CD14-positive monocyte (primary cell): ENCODE measurements at regions not wholly inside any gene's neighbourhood (a gene's known extent, or its start where the extent isn't known, plus 50 kb on each side); places are given as distances from the start of the nearest gene placed in this dataset.

Experiments
- DNase-seq, 3 donors: peaks; one replicate each; pipeline ENCODE4 v3.0.0-alpha.2; 2011 to 2022
- H2AFZ ChIP-seq: 2 replicates; pipeline ENCODE4 v1.6.0; 2012; ENCODE audit warnings: mild to moderate bottlenecking, low read depth, low read length, inconsistent platforms; ENCODE audit not compliant: insufficient read depth, poor library complexity, severe bottlenecking
- H3K27ac ChIP-seq, 2 donors: 1 replicate in 1 of 2; 2 replicates in 1 of 2; pipeline ENCODE4 v1.5.1; 2012 to 2013; ENCODE audit warnings: low read length in 2 of 2, control low read depth in 1 of 2, inconsistent platforms in 1 of 2, low read depth in 1 of 2, mild to moderate bottlenecking in 1 of 2
- H3K27me3 ChIP-seq, 2 donors: one replicate each; pipeline versions ENCODE4 v1.6.0 to v1.6.1; 2011 to 2013; ENCODE audit warnings: low read length in 2 of 2; ENCODE audit not compliant: control insufficient read depth in 2 of 2, insufficient read depth in 2 of 2
- H3K36me3 ChIP-seq, 2 donors: replicated peaks in 1 of 2; 1 replicate in 1 of 2; 2 replicates in 1 of 2; pipeline versions ENCODE4 v1.5.1 to v1.6.1; 2012 to 2013; ENCODE audit warnings: low read length in 2 of 2, control low read depth in 1 of 2, inconsistent platforms in 1 of 2, mild to moderate bottlenecking in 1 of 2; ENCODE audit not compliant: insufficient read depth in 2 of 2, control insufficient read depth in 1 of 2
- H3K4me1 ChIP-seq, 2 donors: 1 replicate in 1 of 2; 2 replicates in 1 of 2; pipeline versions ENCODE4 v1.5.1 to v1.6.1; 2012 to 2013; ENCODE audit warnings: low read length in 2 of 2, control low read depth in 1 of 2, inconsistent platforms in 1 of 2, mild to moderate bottlenecking in 1 of 2, moderate library complexity in 1 of 2; ENCODE audit not compliant: insufficient read depth in 2 of 2, control insufficient read depth in 1 of 2
- H3K4me2 ChIP-seq: replicated peaks from 2 replicates; pipeline ENCODE3; 2012; ENCODE audit warnings: low read length, moderate library complexity, mild to moderate bottlenecking; ENCODE audit not compliant: poor library complexity, severe bottlenecking; ENCODE audit errors: extremely low read depth
- H3K4me3 ChIP-seq, 3 experiments: fragments of 200-600 bp in 1 of 3; sonication (generic) in 1 of 3; replicated peaks in 1 of 3; 1 replicate in 2 of 3; 2 replicates in 1 of 3; pipeline ENCODE4 v1.5.1; 2011 to 2013; ENCODE audit warnings: low read length in 3 of 3, mild to moderate bottlenecking in 3 of 3, control low read depth in 2 of 3, low read depth in 2 of 3, inconsistent platforms in 1 of 3, moderate library complexity in 1 of 3
- H3K79me2 ChIP-seq: 2 replicates; pipeline ENCODE4 v1.6.0; 2012; ENCODE audit warnings: mild to moderate bottlenecking, control low read depth, inconsistent platforms, low read length, moderate library complexity; ENCODE audit not compliant: insufficient read depth
- H3K9ac ChIP-seq: 2 replicates; pipeline ENCODE4 v1.6.0; 2017; ENCODE audit warnings: low read length, mild to moderate bottlenecking; ENCODE audit not compliant: insufficient read depth, poor library complexity, severe bottlenecking
- H3K9me3 ChIP-seq, 2 donors: replicated peaks in 1 of 2; 1 replicate in 1 of 2; 2 replicates in 1 of 2; pipeline versions ENCODE4 v1.5.1 to v1.6.1; 2012 to 2013; ENCODE audit warnings: low read length in 2 of 2, control low read depth in 1 of 2; ENCODE audit not compliant: control insufficient read depth in 1 of 2, insufficient read depth in 1 of 2
- H4K20me1 ChIP-seq: 2 replicates; pipeline ENCODE4 v1.6.0; 2012; ENCODE audit warnings: mild to moderate bottlenecking, low read length, control low read depth, moderate library complexity; ENCODE audit not compliant: insufficient read depth
- H3K27ac Mint-ChIP-seq, 7 donors: one replicate each; pipeline ENCODE4 v1.8.0; 2020; ENCODE audit warnings: mild to moderate bottlenecking in 7 of 7, mixed read lengths in 7 of 7, moderate library complexity in 6 of 7, inconsistent platforms in 2 of 7
- H3K27me3 Mint-ChIP-seq, 3 donors: one replicate each; pipeline ENCODE4 v1.8.0; 2021 to 2022; ENCODE audit warnings: low read depth in 3 of 3, mild to moderate bottlenecking in 3 of 3, mixed read lengths in 3 of 3, moderate library complexity in 3 of 3, inconsistent platforms in 1 of 3
- H3K36me3 Mint-ChIP-seq, 2 donors: one replicate each; pipeline ENCODE4 v1.8.0; 2020; ENCODE audit warnings: mixed read lengths in 2 of 2, inconsistent platforms in 1 of 2, mild to moderate bottlenecking in 1 of 2
- H3K4me1 Mint-ChIP-seq: one replicate; pipeline ENCODE4 v1.8.0; 2020; ENCODE audit warnings: mild to moderate bottlenecking, mixed read lengths
- H3K4me3 Mint-ChIP-seq, 2 donors: one replicate each; pipeline ENCODE4 v1.8.0; 2020; ENCODE audit warnings: mild to moderate bottlenecking in 2 of 2, mixed read lengths in 2 of 2, moderate library complexity in 1 of 2
- H3K9me3 Mint-ChIP-seq, 7 donors: one replicate each; pipeline ENCODE4 v1.8.0; 2020 to 2022; ENCODE audit warnings: mixed read lengths in 7 of 7, mild to moderate bottlenecking in 6 of 7, moderate library complexity in 6 of 7, inconsistent platforms in 2 of 7
- WGBS: methylation state at CpG from one replicate; pipeline ENCODE4 v1.1.5; 2013; ENCODE audit warnings: missing lambda C conversion rate; ENCODE audit not compliant: insufficient coverage; 5-methylcytosine and 5-hydroxymethylcytosine counted together
- intact Hi-C, 2 donors: fragments of 100-400 bp; cut with micrococcal nuclease; formaldehyde crosslinking; loops; one replicate each; pipeline versions ENCODE4 v1.15.0 to v1.15.1; 2023
- TF ChIP-seq, protein P1 (sequence below): fragments of 200-600 bp; IDR thresholded peaks from one replicate; pipeline ENCODE4 v1.8.0; 2022; ENCODE audit warnings: antibody characterized with exemption, mild to moderate bottlenecking

DNA sequence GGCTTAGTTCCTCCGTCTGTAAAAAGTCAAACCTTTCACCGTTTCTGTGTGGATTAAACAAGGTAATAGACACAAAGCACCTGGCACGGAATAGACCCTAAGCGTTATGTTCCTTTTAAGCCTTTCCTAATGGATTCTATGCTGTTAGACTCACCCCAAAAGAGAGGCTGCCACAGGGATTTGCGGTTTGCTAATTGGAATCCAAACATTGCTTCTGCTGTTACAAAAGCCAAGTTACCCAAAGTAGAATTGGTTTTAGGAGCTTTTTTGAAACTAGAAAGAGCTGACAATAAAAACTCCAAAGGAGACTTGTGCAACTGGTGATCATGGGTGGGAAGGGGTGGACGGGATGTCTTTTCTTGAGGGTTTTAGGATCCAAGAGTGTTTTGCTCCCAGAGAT lies 178.0 kb downstream of the BMP7 start:
- 80% methylated on average over 1 of the region's 6 CpGs for WGBS
- H3K36me3 ChIP-seq = no peaks in the 10 kb centered on the region
- Mint-ChIP-seq H3K4me1 (peaks cover 2% of the 10 kb centered on the region), H3K36me3 (no peaks in the 10 kb centered on the region), H3K4me3 (no peak overlapping the region), H3K9me3 (peaks cover 0 to 2% (median 0%) of the 10 kb centered on the region in 7 donors), H3K27ac (no peak overlapping the region), H3K27me3 (peaks cover 0 to 8% (median 7%) of the 10 kb centered on the region in 3 donors)
- no peak overlapping the region for H3K4me3 ChIP-seq
- H3K79me2 ChIP-seq = no peaks in the 10 kb centered on the region
- no peak overlapping the region for H3K27ac ChIP-seq
- intact Hi-C loops = loop anchor here in 1 of 2 donors (5.0 kb wide), 1 partner anchor 259 kb away; no protein-coding TSS in a partner anchor
- no peaks in the 10 kb centered on the region for H3K27me3 ChIP-seq
- no peak for DNase-seq
- no peaks in the 10 kb centered on the region for H3K9me3 ChIP-seq
- H4K20me1 ChIP-seq = no peaks in the 10 kb centered on the region
- TF ChIP-seq, protein P1, sequence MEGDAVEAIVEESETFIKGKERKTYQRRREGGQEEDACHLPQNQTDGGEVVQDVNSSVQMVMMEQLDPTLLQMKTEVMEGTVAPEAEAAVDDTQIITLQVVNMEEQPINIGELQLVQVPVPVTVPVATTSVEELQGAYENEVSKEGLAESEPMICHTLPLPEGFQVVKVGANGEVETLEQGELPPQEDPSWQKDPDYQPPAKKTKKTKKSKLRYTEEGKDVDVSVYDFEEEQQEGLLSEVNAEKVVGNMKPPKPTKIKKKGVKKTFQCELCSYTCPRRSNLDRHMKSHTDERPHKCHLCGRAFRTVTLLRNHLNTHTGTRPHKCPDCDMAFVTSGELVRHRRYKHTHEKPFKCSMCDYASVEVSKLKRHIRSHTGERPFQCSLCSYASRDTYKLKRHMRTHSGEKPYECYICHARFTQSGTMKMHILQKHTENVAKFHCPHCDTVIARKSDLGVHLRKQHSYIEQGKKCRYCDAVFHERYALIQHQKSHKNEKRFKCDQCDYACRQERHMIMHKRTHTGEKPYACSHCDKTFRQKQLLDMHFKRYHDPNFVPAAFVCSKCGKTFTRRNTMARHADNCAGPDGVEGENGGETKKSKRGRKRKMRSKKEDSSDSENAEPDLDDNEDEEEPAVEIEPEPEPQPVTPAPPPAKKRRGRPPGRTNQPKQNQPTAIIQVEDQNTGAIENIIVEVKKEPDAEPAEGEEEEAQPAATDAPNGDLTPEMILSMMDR = no peak
- H2AFZ ChIP-seq = no peak overlapping the region
- no peaks in the 10 kb centered on the region for H3K4me1 ChIP-seq
- no peak overlapping the region for H3K4me2 ChIP-seq
- no peak overlapping the region for H3K9ac ChIP-seq

DNA sequence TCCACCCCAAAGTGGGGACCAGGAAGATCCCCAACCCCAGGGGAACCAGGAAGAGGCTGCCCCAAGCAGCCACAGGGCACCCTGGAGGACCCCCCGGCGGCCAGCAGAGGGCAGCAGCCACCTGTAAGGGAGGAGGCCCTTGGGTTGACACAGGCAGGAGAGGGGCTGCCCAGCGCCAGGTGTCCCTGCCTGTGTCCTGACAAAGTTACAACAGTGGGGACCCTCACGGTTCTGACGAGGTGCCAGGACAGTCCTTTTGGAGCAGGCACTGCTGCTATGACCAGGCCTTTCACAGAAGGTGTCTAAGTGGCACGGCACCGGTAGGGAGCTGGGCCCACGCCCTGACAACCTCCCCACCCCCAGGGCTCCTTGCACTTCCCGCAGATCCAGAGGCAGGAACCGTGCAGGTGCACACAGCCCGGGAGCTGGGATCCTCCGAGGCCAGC lies 176.7 kb downstream of the BMP7 start:
- H3K27me3 Mint-ChIP-seq = peaks cover 0 to 8% (median 7%) of the 10 kb centered on the region in 3 donors
- H3K27me3 ChIP-seq = no peaks in the 10 kb centered on the region
- intact Hi-C loops = loop anchor here in 1 of 2 donors (5.0 kb wide), 1 partner anchor 258 kb away; no protein-coding TSS in a partner anchor
- no peaks in the 10 kb centered on the region for H3K4me1 ChIP-seq
- no peak overlapping the region for H3K4me2 ChIP-seq
- H3K4me3 Mint-ChIP-seq = no peak overlapping the region
- H3K9ac ChIP-seq = no peak overlapping the region
- H2AFZ ChIP-seq = no peak overlapping the region
- H3K4me3 ChIP-seq = no peak overlapping the region
- 27% methylated on average over 10 of the region's 12 CpGs for WGBS
- no peaks in the 10 kb centered on the region for H4K20me1 ChIP-seq
- H3K27ac Mint-ChIP-seq = no peak overlapping the region
- H3K27ac ChIP-seq = no peak overlapping the region
- H3K79me2 ChIP-seq = no peaks in the 10 kb centered on the region
- DNase-seq = peak in 2 of 3 donors; percentile 6 to 19
- H3K36me3 Mint-ChIP-seq = no peaks in the 10 kb centered on the region
- TF ChIP-seq, protein P1 = peak; percentile 85
- H3K36me3 ChIP-seq = no peaks in the 10 kb centered on the region
- peaks cover 2% of the 10 kb centered on the region for H3K4me1 Mint-ChIP-seq
- H3K9me3 Mint-ChIP-seq = peaks cover 0 to 2% (median 0%) of the 10 kb centered on the region in 7 donors
- H3K9me3 ChIP-seq = no peaks in the 10 kb centered on the region
